ENCODE measurements at regions not wholly inside any gene's neighbourhood (a gene's known extent, or its start where the extent isn't known, plus 50 kb on each side); places are given as distances from the start of the nearest gene placed in this dataset.
"Not testable (repeated sequence)": the region's sequence is repeated elsewhere in the genome, so short reads cannot be mapped to it uniquely, and the experiment has no call there.

DNA sequence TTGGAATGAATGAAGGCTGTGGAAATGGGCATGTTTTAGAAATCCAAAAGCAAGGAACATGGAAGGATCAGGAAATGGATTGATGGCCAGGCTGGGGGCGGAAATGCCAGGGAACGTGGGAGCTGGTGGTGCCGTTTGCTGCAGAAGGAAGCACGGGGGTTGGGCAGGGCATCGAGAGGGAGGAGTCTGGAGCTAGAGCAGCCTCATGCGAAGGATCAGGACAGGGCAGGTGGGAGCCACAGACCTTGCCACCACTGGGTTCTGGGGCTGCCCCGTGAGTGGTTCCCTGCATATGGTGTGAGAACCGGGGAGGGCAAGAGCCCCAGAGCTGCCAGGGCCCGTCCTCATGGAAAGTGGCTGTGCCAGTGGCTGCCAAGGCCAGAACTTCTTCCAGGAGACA lies 193.8 kb upstream of the ZNF32 start:
- Mint-ChIP-seq H3K4me1 (peaks cover 2% of the 10 kb centered on the region), H3K27me3 (peaks cover 11% of the 10 kb centered on the region), H3K36me3 (ENCODE audit: low read depth) (no peaks in the 10 kb centered on the region), H3K27ac (no peak overlapping the region), H3K4me3 (no peak overlapping the region), H3K9me3 (no peaks in the 10 kb centered on the region)
- DNase-seq (no peak), ATAC-seq (ENCODE audit: low read depth) (no peak)
- intact Hi-C loops (cut with micrococcal nuclease): no loop called here
- POLR2A ChIA-PET: no interaction called here
- CTCF ChIA-PET: no interaction called here
- TF ChIP-seq, protein P1, sequence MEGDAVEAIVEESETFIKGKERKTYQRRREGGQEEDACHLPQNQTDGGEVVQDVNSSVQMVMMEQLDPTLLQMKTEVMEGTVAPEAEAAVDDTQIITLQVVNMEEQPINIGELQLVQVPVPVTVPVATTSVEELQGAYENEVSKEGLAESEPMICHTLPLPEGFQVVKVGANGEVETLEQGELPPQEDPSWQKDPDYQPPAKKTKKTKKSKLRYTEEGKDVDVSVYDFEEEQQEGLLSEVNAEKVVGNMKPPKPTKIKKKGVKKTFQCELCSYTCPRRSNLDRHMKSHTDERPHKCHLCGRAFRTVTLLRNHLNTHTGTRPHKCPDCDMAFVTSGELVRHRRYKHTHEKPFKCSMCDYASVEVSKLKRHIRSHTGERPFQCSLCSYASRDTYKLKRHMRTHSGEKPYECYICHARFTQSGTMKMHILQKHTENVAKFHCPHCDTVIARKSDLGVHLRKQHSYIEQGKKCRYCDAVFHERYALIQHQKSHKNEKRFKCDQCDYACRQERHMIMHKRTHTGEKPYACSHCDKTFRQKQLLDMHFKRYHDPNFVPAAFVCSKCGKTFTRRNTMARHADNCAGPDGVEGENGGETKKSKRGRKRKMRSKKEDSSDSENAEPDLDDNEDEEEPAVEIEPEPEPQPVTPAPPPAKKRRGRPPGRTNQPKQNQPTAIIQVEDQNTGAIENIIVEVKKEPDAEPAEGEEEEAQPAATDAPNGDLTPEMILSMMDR (IDR thresholded peaks at IDR 0.05): no peak

DNA sequence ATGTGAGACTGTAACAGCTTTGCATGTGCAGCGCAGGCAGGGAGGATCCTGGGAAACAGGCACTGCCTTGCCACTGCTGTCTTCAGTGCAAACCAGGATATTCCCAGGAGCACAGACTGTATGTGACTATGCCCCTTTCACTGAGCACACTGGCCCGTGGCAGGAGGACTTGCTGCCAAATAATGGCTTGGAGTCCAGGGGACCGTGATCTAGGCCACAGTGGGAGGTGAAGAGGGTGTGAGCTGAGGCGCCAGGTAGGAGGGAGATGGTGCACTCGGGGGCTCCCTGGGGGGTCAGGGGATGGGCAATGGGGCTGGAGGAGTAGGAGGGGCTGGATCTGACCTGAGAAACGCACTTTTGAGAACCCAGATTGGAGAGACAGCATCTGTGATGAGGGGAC lies 193.4 kb upstream of the ZNF32 start:
- Mint-ChIP-seq H3K27me3 (peaks cover 14% of the 10 kb centered on the region), H3K4me1 (peaks cover 2% of the 10 kb centered on the region), H3K27ac (no peak overlapping the region), H3K4me3 (no peak overlapping the region), H3K9me3 (no peaks in the 10 kb centered on the region), H3K36me3 (ENCODE audit: low read depth) (no peaks in the 10 kb centered on the region)
- TF ChIP-seq, protein P1 (IDR thresholded peaks at IDR 0.05): no peak
- no peak for DNase-seq
- CTCF ChIA-PET: no interaction called here
- POLR2A ChIA-PET: no interaction called here
- intact Hi-C loops (cut with micrococcal nuclease): no loop called here
- ATAC-seq (ENCODE audit: low read depth): no peak

DNA sequence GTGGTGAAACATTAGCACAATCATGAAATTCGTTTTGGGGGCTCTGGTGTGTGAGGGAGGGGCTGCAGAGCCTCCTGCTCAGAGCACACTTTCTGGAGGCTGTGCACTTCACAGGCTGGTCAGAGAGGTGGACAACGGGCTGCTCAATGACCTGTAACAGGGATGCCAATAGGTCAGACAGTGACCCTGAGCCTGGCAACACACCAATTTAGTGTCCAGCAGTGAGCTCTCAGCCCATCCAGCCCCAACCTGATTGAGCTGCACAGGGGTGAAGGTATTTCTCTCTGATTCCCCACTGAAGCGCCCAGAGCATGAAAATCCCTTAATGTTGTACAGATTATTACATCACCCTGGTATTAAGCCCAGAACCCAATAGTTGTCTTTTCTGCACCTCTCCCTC lies 191.3 kb upstream of the ZNF32 start:
- no peak for DNase-seq
- Mint-ChIP-seq H3K27me3 (peaks cover 8% of the 10 kb centered on the region), H3K4me1 (no peaks in the 10 kb centered on the region), H3K9me3 (peaks cover under 1% of the 10 kb centered on the region), H3K4me3 (no peak overlapping the region), H3K36me3 (ENCODE audit: low read depth) (no peaks in the 10 kb centered on the region), H3K27ac (no peak overlapping the region)
- CTCF ChIA-PET: no interaction called here
- intact Hi-C loops (cut with micrococcal nuclease): no loop called here
- no peak for ATAC-seq (ENCODE audit: low read depth)
- POLR2A ChIA-PET: no interaction called here
- TF ChIP-seq, protein P1 (IDR thresholded peaks at IDR 0.05): no peak

DNA sequence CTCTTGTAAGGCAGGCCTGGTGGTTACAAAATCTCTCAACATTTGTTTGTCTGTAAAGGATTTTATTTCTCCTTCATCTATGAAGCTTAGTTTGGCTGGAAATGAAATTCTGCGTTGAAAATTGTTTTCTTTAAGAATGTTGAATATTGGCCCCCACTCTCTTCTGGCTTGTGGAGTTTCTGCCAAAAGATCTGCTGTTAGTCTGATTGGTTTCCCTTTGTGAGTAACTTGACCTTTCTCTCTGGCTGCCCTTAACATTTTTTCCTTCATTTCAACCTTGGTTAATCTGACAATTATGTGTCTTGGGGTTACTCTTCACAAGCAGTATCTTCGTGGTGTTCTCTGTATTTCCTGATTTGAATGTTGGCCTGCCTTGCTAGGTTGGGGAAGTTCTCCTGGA lies 186.1 kb upstream of the ZNF32 start:
- H3K4me3 Mint-ChIP-seq; intact Hi-C loops (cut with micrococcal nuclease); H3K9me3 Mint-ChIP-seq; DNase-seq; ATAC-seq (ENCODE audit: low read depth); CTCF ChIA-PET; H3K27me3 Mint-ChIP-seq; H3K27ac Mint-ChIP-seq; H3K4me1 Mint-ChIP-seq; POLR2A ChIA-PET; H3K36me3 Mint-ChIP-seq (ENCODE audit: low read depth): not testable (repeated sequence)

DNA sequence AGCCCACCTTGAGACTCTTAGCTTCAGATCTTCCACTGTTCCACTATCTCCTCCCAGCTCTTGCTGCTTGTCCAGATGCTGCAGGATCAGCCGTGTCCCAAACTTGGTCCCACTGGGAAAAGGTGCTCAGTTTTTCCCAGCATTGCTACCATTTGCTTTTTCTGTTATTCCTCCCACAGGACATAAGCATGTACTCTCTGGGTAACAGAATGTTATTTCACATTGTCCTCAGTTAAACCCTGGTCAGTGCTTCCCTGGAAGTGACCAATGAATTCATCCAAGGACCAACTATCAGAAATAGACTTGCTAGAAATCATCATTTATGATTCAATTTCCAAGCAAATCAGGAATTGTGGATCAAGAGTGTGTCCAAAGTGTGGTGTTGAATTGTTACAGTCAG lies 179.2 kb upstream of the ZNF32 start:
- DNase-seq: no peak
- intact Hi-C loops (cut with micrococcal nuclease): no loop called here
- Mint-ChIP-seq H3K4me3 (no peak overlapping the region), H3K27ac (no peak overlapping the region), H3K36me3 (ENCODE audit: low read depth) (no peaks in the 10 kb centered on the region), H3K9me3 (peaks cover 2% of the 10 kb centered on the region), H3K27me3 (peaks cover 2% of the 10 kb centered on the region), H3K4me1 (no peaks in the 10 kb centered on the region)
- POLR2A ChIA-PET: no interaction called here
- CTCF ChIA-PET: no interaction called here
- ATAC-seq (ENCODE audit: low read depth): no peak
- TF ChIP-seq, protein P1 (IDR thresholded peaks at IDR 0.05): no peak

DNA sequence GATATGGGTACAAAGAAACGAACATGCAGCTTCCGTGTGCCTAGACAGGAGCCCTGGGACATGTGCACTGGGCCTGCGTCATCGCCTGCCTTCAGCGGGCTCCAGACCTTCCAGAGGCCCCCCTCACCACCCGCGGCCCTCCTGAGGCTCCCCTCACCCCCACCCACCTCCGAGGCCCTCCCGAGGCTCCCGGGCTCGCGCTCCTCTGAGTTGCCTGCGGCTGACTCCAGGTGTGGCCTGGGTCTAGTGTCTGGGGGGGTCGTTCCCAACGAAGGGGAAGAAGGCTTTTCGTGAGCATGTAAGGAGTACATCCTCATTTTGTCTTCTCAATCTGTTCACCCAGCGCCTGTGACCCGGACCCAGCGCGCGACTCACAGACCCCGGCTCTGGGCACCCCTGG lies 177.3 kb upstream of the ZNF32 start:
- H3K27me3 Mint-ChIP-seq: peaks cover 2% of the 10 kb centered on the region
- TF ChIP-seq, protein P1 (IDR thresholded peaks at IDR 0.05): no peak
- H3K4me1 Mint-ChIP-seq: no peaks in the 10 kb centered on the region
- intact Hi-C loops (cut with micrococcal nuclease): no loop called here
- no peak for ATAC-seq (ENCODE audit: low read depth)
- DNase-seq: no peak
- H3K36me3 Mint-ChIP-seq (ENCODE audit: low read depth): no peaks in the 10 kb centered on the region
- H3K4me3 Mint-ChIP-seq: no peak overlapping the region
- no peak overlapping the region for H3K27ac Mint-ChIP-seq
- ChIA-PET POLR2A (no interaction called here), CTCF (no interaction called here)
- peaks cover 2% of the 10 kb centered on the region for H3K9me3 Mint-ChIP-seq
